ENCODE measurements at regions not wholly inside any gene's neighbourhood (a gene's known extent, or its start where the extent isn't known, plus 50 kb on each side); places are given as distances from the start of the nearest gene placed in this dataset.
"Not testable (repeated sequence)": the region's sequence is repeated elsewhere in the genome, so short reads cannot be mapped to it uniquely, and the experiment has no call there.

DNA sequence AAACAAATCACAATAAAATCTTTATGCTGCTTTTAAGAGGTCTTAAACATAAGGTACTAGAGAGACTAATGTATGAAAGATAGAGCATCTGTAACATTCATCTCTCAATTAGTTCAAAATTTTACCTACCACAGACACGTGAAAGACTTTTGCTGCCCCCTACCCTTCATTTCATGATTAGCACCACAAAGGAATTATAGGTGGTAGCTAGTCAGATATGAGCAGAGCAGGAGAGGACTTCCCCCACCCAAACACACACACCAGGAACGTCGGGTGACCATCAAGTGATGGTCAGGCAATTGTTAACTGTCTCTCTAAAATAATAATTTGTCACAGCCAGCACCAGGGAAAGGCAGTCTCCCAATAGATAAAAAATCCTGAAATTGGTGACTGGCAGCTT lies 1531.7 kb upstream of the SPRY2 start:
- H3K27me3 ChIP-seq (ENCODE audit: insufficient read depth, low read length): no peaks in the 10 kb centered on the region
- H3K36me3 ChIP-seq (ENCODE audit: insufficient read depth, low read length): no peaks in the 10 kb centered on the region
- no peak for DNase-seq
- no peaks in the 10 kb centered on the region for H3K4me1 Mint-ChIP-seq
- ChIA-PET POLR2A (ENCODE audit: partially characterized antibody) (no interaction called here), CTCF (ENCODE audit: partially characterized antibody) (no interaction called here)
- intact Hi-C loops (cut with micrococcal nuclease): no loop called here
- H3K4me3 Mint-ChIP-seq: no peak overlapping the region
- H3K27ac Mint-ChIP-seq: no peak overlapping the region
- H3K4me1 ChIP-seq (ENCODE audit: insufficient read depth, low read length): no peaks in the 10 kb centered on the region
- H3K27ac ChIP-seq (ENCODE audit: low read depth, low read length): no peak overlapping the region
- peaks cover 5 to 25% (median 16%) of the 10 kb centered on the region in 8 donors for H3K9me3 Mint-ChIP-seq
- no peaks in the 10 kb centered on the region for H3K9me3 ChIP-seq (ENCODE audit: control insufficient read depth in 1 of 2, low read length in 2 of 2)
- no peaks in the 10 kb centered on the region for H3K27me3 Mint-ChIP-seq
- no peaks in the 10 kb centered on the region for H3K36me3 Mint-ChIP-seq
- H3K4me3 ChIP-seq (ENCODE audit: low read length in 2 of 2): no peak overlapping the region

DNA sequence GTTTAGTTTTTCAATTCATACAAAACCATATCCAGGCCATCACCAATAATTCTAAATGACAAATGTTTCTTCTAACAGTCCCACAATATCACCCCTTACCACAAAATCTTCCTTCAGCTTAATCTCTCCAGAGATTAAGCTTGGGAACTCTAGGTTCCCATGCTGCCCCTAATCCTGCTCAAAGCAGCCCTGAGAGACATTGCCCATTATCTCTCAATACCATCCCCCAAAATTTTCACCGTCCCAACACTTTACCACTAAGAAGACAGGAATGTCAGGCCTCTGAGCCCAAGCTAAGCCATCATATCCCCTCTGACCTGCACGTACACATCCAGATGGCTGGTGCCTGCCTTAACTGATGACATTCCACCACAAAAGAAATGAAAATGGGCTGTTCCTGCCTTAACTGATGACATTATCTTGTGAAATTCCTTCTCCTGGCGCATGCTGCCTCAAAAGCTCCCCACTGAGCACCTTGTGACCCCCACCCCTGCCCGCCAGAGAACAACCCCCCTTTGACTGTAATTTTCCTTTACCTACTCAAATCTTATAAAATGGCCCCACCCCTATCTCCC lies 1530.9 kb upstream of the SPRY2 start:
- DNase-seq; H3K27me3 ChIP-seq (ENCODE audit: insufficient read depth, low read length); H3K4me1 ChIP-seq (ENCODE audit: insufficient read depth, low read length); CTCF ChIA-PET (ENCODE audit: partially characterized antibody); POLR2A ChIA-PET (ENCODE audit: partially characterized antibody); H3K4me3 ChIP-seq (ENCODE audit: low read length in 2 of 2); H3K9me3 ChIP-seq (ENCODE audit: control insufficient read depth in 1 of 2, low read length in 2 of 2); H3K27ac Mint-ChIP-seq; H3K27ac ChIP-seq (ENCODE audit: low read depth, low read length); H3K4me1 Mint-ChIP-seq; H3K36me3 Mint-ChIP-seq; intact Hi-C loops (cut with micrococcal nuclease); H3K27me3 Mint-ChIP-seq; H3K4me3 Mint-ChIP-seq; H3K36me3 ChIP-seq (ENCODE audit: insufficient read depth, low read length): not testable (repeated sequence)
- peaks cover 2 to 29% (median 14%) of the 10 kb centered on the region in 8 donors for H3K9me3 Mint-ChIP-seq

GRCh38 chr13:81848291-81848690 lies 1507.4 kb upstream of the SPRY2 start:
- Histone ChIP-seq H3K9me3 (ENCODE audit: control insufficient read depth in 1 of 2, low read length in 2 of 2) (peaks cover 0 to 3% of the 10 kb centered on the region in 2 donors), H3K27me3 (ENCODE audit: insufficient read depth, low read length) (no peaks in the 10 kb centered on the region), H3K4me3 (ENCODE audit: low read length in 2 of 2) (no peak overlapping the region), H3K4me1 (ENCODE audit: insufficient read depth, low read length) (no peaks in the 10 kb centered on the region), H3K36me3 (ENCODE audit: insufficient read depth, low read length) (no peaks in the 10 kb centered on the region), H3K27ac (ENCODE audit: low read depth, low read length) (no peak overlapping the region)
- POLR2A ChIA-PET (ENCODE audit: partially characterized antibody): no interaction called here
- CTCF ChIA-PET (ENCODE audit: partially characterized antibody): no interaction called here
- no peaks in the 10 kb centered on the region for H3K36me3 Mint-ChIP-seq
- intact Hi-C loops (cut with micrococcal nuclease): no loop called here
- no peak for DNase-seq
- no peak overlapping the region for H3K27ac Mint-ChIP-seq
- peaks cover 0 to 11% (median 3%) of the 10 kb centered on the region in 8 donors for H3K9me3 Mint-ChIP-seq
- H3K4me3 Mint-ChIP-seq: no peak overlapping the region
- no peaks in the 10 kb centered on the region for H3K4me1 Mint-ChIP-seq
- no peaks in the 10 kb centered on the region for H3K27me3 Mint-ChIP-seq

DNA sequence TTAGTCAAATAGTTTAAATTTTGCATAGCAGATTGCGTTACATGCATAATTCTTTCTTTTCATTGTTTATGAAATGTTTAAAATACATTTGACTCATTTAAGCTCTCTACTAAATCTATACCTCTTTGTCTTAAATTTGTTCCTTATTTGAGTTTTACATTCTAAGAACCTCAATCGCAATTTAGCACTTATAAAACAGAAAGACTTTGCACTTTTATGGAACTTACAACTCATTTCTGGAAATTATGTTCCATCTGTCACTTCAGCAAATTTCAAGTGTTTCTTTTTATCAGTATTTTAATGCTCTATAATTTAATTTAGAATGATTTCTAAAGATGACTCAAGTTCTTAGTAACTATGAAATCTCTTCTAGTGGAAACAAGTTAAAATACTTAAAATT lies 1505.8 kb upstream of the SPRY2 start:
- no peak overlapping the region for H3K4me3 ChIP-seq (ENCODE audit: low read length in 2 of 2)
- intact Hi-C loops (cut with micrococcal nuclease): no loop called here
- H3K9me3 ChIP-seq (ENCODE audit: control insufficient read depth in 1 of 2, low read length in 2 of 2): peaks cover 0 to 3% of the 10 kb centered on the region in 2 donors
- no peaks in the 10 kb centered on the region for H3K4me1 Mint-ChIP-seq
- CTCF ChIA-PET (ENCODE audit: partially characterized antibody): no interaction called here
- H3K4me1 ChIP-seq (ENCODE audit: insufficient read depth, low read length): no peaks in the 10 kb centered on the region
- POLR2A ChIA-PET (ENCODE audit: partially characterized antibody): no interaction called here
- H3K36me3 Mint-ChIP-seq: no peaks in the 10 kb centered on the region
- no peak for DNase-seq
- no peak overlapping the region for H3K27ac Mint-ChIP-seq
- no peaks in the 10 kb centered on the region for H3K27me3 Mint-ChIP-seq
- H3K27ac ChIP-seq (ENCODE audit: low read depth, low read length): no peak overlapping the region
- no peaks in the 10 kb centered on the region for H3K27me3 ChIP-seq (ENCODE audit: insufficient read depth, low read length)
- H3K36me3 ChIP-seq (ENCODE audit: insufficient read depth, low read length): no peaks in the 10 kb centered on the region
- peaks cover 0 to 5% (median 3%) of the 10 kb centered on the region in 8 donors for H3K9me3 Mint-ChIP-seq
- H3K4me3 Mint-ChIP-seq: no peak overlapping the region

DNA sequence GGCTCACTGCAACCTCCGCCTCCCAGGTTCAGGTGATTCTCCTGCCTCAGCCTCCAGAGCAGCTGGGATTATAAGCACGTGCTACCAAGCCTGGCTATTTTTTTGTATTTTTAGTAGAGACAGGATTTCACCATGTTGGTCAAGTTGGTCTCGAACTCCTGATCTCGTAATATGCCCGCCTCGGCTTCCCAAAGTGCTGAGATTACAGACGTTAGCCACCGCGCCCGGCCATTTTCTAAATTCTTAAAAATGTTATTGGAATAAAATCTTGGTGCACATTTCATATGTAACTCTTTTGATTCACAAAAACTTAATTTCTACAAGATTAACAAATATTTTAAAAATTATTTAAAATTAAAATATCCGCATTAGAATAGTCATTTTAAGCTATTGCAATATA lies 1480.3 kb upstream of the SPRY2 start:
- Histone ChIP-seq H3K27ac (ENCODE audit: low read depth, low read length) (no peak overlapping the region), H3K27me3 (ENCODE audit: insufficient read depth, low read length) (no peaks in the 10 kb centered on the region), H3K4me1 (ENCODE audit: insufficient read depth, low read length) (no peaks in the 10 kb centered on the region), H3K4me3 (ENCODE audit: low read length in 2 of 2) (no peak overlapping the region), H3K36me3 (ENCODE audit: insufficient read depth, low read length) (no peaks in the 10 kb centered on the region), H3K9me3 (ENCODE audit: control insufficient read depth in 1 of 2, low read length in 2 of 2) (no peaks in the 10 kb centered on the region)
- Mint-ChIP-seq H3K4me3 (no peak overlapping the region), H3K27ac (no peak overlapping the region), H3K36me3 (no peaks in the 10 kb centered on the region), H3K27me3 (no peaks in the 10 kb centered on the region), H3K4me1 (no peaks in the 10 kb centered on the region), H3K9me3 (peaks cover 0 to 15% (median 7%) of the 10 kb centered on the region in 8 donors)
- intact Hi-C loops (cut with micrococcal nuclease): no loop called here
- no peak for DNase-seq
- ChIA-PET CTCF (ENCODE audit: partially characterized antibody) (no interaction called here), POLR2A (ENCODE audit: partially characterized antibody) (no interaction called here)

DNA sequence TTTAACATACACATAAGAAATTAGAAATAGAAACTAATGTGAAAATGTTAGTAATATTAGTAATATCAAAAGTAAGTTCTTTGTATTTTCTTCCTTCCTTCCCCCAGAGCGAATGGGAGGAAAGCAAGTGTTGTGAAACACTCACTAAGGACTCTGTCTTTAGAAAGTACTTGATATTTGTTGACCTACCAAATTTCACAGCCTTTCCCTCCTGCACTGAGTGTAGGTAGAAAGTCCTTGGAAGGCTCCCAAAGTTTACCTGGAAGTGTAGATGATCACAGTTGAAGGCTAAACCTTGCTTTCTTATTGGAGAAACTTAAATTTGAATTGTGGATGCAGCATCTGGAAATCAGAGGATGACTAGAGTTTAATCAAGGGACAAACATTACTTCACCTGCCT lies 1459.5 kb upstream of the SPRY2 start:
- no peak overlapping the region for H3K27ac Mint-ChIP-seq
- H3K36me3 Mint-ChIP-seq: no peaks in the 10 kb centered on the region
- no peaks in the 10 kb centered on the region for H3K9me3 ChIP-seq (ENCODE audit: control insufficient read depth in 1 of 2, low read length in 2 of 2)
- ChIA-PET POLR2A (ENCODE audit: partially characterized antibody) (no interaction called here), CTCF (ENCODE audit: partially characterized antibody) (no interaction called here)
- no peak overlapping the region for H3K4me3 ChIP-seq (ENCODE audit: low read length in 2 of 2)
- peaks cover 0 to 7% (median 3%) of the 10 kb centered on the region in 8 donors for H3K9me3 Mint-ChIP-seq
- H3K36me3 ChIP-seq (ENCODE audit: insufficient read depth, low read length): no peaks in the 10 kb centered on the region
- no peaks in the 10 kb centered on the region for H3K27me3 ChIP-seq (ENCODE audit: insufficient read depth, low read length)
- H3K4me1 Mint-ChIP-seq: no peaks in the 10 kb centered on the region
- H3K27me3 Mint-ChIP-seq: no peaks in the 10 kb centered on the region
- H3K4me1 ChIP-seq (ENCODE audit: insufficient read depth, low read length): no peaks in the 10 kb centered on the region
- no peak overlapping the region for H3K27ac ChIP-seq (ENCODE audit: low read depth, low read length)
- H3K4me3 Mint-ChIP-seq: no peak overlapping the region
- no peak for DNase-seq
- intact Hi-C loops (cut with micrococcal nuclease): no loop called here

DNA sequence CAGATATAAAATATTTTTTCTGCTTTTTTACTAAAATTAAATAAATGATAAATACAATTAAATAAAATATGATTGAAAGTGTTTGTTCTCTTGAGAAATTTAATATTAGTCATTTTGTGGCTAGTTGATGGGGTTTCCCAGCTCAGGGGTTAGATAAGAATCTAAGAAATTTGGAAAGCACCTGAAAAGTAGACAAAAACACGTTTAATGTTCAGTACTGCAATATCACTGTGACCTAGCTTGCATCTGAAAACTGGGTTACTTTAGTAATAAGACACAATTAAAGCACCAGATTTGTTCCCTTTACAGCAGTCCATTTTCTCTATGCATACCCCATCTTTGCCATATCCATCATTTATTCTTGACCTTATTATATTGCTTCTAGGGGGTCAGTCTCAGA lies 1454.8 kb upstream of the SPRY2 start:
- no peaks in the 10 kb centered on the region for H3K4me1 Mint-ChIP-seq
- H3K9me3 ChIP-seq (ENCODE audit: control insufficient read depth in 1 of 2, low read length in 2 of 2): no peaks in the 10 kb centered on the region
- no peaks in the 10 kb centered on the region for H3K27me3 Mint-ChIP-seq
- H3K36me3 ChIP-seq (ENCODE audit: insufficient read depth, low read length): no peaks in the 10 kb centered on the region
- ChIA-PET POLR2A (ENCODE audit: partially characterized antibody) (no interaction called here), CTCF (ENCODE audit: partially characterized antibody) (no interaction called here)
- H3K4me3 Mint-ChIP-seq: no peak overlapping the region
- H3K4me3 ChIP-seq (ENCODE audit: low read length in 2 of 2): no peak overlapping the region
- intact Hi-C loops (cut with micrococcal nuclease): no loop called here
- no peak overlapping the region for H3K27ac Mint-ChIP-seq
- no peaks in the 10 kb centered on the region for H3K36me3 Mint-ChIP-seq
- no peak for DNase-seq
- peaks cover 0 to 10% (median 5%) of the 10 kb centered on the region in 8 donors for H3K9me3 Mint-ChIP-seq
- no peaks in the 10 kb centered on the region for H3K27me3 ChIP-seq (ENCODE audit: insufficient read depth, low read length)
- no peaks in the 10 kb centered on the region for H3K4me1 ChIP-seq (ENCODE audit: insufficient read depth, low read length)
- no peak overlapping the region for H3K27ac ChIP-seq (ENCODE audit: low read depth, low read length)

DNA sequence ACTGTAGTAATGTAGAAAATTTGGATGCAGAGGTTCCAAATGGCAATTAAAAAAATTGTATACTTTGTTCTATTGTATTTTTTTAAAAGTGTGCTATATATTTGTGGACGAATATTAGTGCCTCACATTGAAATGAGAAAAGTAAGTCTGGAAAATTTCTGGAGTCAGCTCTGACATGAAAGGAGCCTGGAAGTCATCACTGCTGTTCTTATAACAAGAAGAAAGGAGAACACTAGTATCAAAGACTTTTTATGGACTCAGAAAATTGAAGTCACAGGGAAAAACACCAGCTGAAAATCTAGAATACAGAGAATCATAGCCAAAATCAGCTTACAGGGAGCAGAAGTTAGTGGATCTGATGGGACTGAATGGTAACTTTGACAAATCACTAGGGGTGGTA lies 1450.7 kb upstream of the SPRY2 start:
- Mint-ChIP-seq H3K4me3 (no peak overlapping the region), H3K4me1 (no peaks in the 10 kb centered on the region)
- CTCF ChIA-PET (ENCODE audit: partially characterized antibody): no interaction called here

More for the DNA sequence above, 1450.7 kb upstream of the SPRY2 start:
- Histone ChIP-seq H3K4me3 (ENCODE audit: low read length in 2 of 2) (no peak overlapping the region), H3K9me3 (ENCODE audit: control insufficient read depth in 1 of 2, low read length in 2 of 2) (no peaks in the 10 kb centered on the region), H3K4me1 (ENCODE audit: insufficient read depth, low read length) (no peaks in the 10 kb centered on the region), H3K36me3 (ENCODE audit: insufficient read depth, low read length) (no peaks in the 10 kb centered on the region), H3K27ac (ENCODE audit: low read depth, low read length) (no peak overlapping the region), H3K27me3 (ENCODE audit: insufficient read depth, low read length) (no peaks in the 10 kb centered on the region)
- no peaks in the 10 kb centered on the region for H3K27me3 Mint-ChIP-seq
- H3K27ac Mint-ChIP-seq: no peak overlapping the region
- no peaks in the 10 kb centered on the region for H3K36me3 Mint-ChIP-seq
- intact Hi-C loops (cut with micrococcal nuclease): no loop called here
- DNase-seq: no peak
- POLR2A ChIA-PET (ENCODE audit: partially characterized antibody): no interaction called here
- peaks cover 0 to 9% (median 2%) of the 10 kb centered on the region in 8 donors for H3K9me3 Mint-ChIP-seq

Data from CD4-positive, alpha-beta memory T cell (primary cell).